Hippocampal formation (tissue), 2 donors: ENCODE measurements at regions not wholly inside any gene's neighbourhood (a gene's known extent, or its start where the extent isn't known, plus 50 kb on each side); places are given as distances from the start of the nearest gene placed in this dataset.
"Not testable (repeated sequence)": the region's sequence is repeated elsewhere in the genome, so short reads cannot be mapped to it uniquely, and the experiment has no call there.

Experiments used
- DNase-seq, 2 donors: peaks; one replicate each; lab custom pipeline; 2025; lab: John Stamatoyannopoulos, UW

- DNase-seq: not testable (repeated sequence)
Measured at GRCh38 chr6:28623242-28623641, 97.6 kb downstream of the GPX5 start.

- not testable (repeated sequence) for DNase-seq
Measured at GRCh38 chr6:28626386-28626785, 100.7 kb downstream of the GPX5 start.

- no peak for DNase-seq
Measured at GRCh38 chr6:28632326-28632851, 106.7 kb downstream of the GPX5 start.

GRCh38 chr6:28633445-28634215, 107.9 kb downstream of the GPX5 start:
- no peak for DNase-seq

GRCh38 chr6:28634411-28634760, 108.7 kb downstream of the GPX5 start:
- DNase-seq: peak in 1 of 2 donors; percentile 36

- no peak for DNase-seq
Measured at GRCh38 chr6:28634761-28635546, 109.3 kb downstream of the GPX5 start.

- peak in 1 of 2 donors; percentile 21 for DNase-seq
Measured at GRCh38 chr6:28635547-28636158, 110.0 kb downstream of the GPX5 start.

GRCh38 chr6:28638787-28639430, 113.2 kb downstream of the GPX5 start:
- no peak for DNase-seq

- not testable (repeated sequence) for DNase-seq
Measured at GRCh38 chr6:28639445-28640290, 114.0 kb downstream of the GPX5 start.

GRCh38 chr6:28643017-28643740, 117.5 kb downstream of the GPX5 start:
- no peak for DNase-seq

GRCh38 chr6:28646650-28647049, 121.0 kb downstream of the GPX5 start:
- no peak for DNase-seq

GRCh38 chr6:28648035-28648877, 122.6 kb downstream of the GPX5 start:
- DNase-seq: peak; percentile 33 to 59

GRCh38 chr6:28648878-28649375, 123.2 kb downstream of the GPX5 start:
- DNase-seq: no peak

GRCh38 chr6:28651161-28651560, 125.5 kb downstream of the GPX5 start:
- DNase-seq: no peak

GRCh38 chr6:28653876-28654275, 128.2 kb downstream of the GPX5 start:
- DNase-seq: no peak

- no peak for DNase-seq
Measured at GRCh38 chr6:28655164-28655563, 129.5 kb downstream of the GPX5 start.

GRCh38 chr6:28656715-28657114, 131.0 kb downstream of the GPX5 start:
- no peak for DNase-seq

- DNase-seq: no peak
Measured at GRCh38 chr6:28657381-28657768, 131.7 kb downstream of the GPX5 start.

GRCh38 chr6:28657769-28658465, 132.2 kb downstream of the GPX5 start:
- peak; percentile 20 to 51 for DNase-seq
